ENCODE measurements at regions not wholly inside any gene's neighbourhood (a gene's known extent, or its start where the extent isn't known, plus 50 kb on each side); places are given as distances from the start of the nearest gene placed in this dataset.

GRCh38 chr5:174511714-174512253 is 212.6 kb upstream of the MSX2 start:
- Mint-ChIP-seq H3K36me3 (no peaks in the 10 kb centered on the region), H3K9me3 (no peaks in the 10 kb centered on the region), H3K27me3 (no peaks in the 10 kb centered on the region)

GRCh38 chr5:174514325-174514724 is 210.1 kb upstream of the MSX2 start:
- Mint-ChIP-seq H3K4me3 (no peak overlapping the region), H3K27me3 (peaks cover 4% of the 10 kb centered on the region), H3K4me1 (no peaks in the 10 kb centered on the region), H3K36me3 (no peaks in the 10 kb centered on the region), H3K27ac (no peak overlapping the region), H3K9me3 (no peaks in the 10 kb centered on the region)
- no peak for DNase-seq

More at GRCh38 chr5:174511714-174512253, 212.6 kb upstream of the MSX2 start:
- Mint-ChIP-seq H3K4me1 (no peaks in the 10 kb centered on the region), H3K27ac (no peak overlapping the region), H3K4me3 (no peak overlapping the region)
- no peak for DNase-seq

GRCh38 chr5:174514983-174515394 is 209.4 kb upstream of the MSX2 start:
- Mint-ChIP-seq H3K4me3 (no peak overlapping the region), H3K36me3 (no peaks in the 10 kb centered on the region), H3K27ac (no peak overlapping the region), H3K9me3 (no peaks in the 10 kb centered on the region), H3K27me3 (peaks cover 4% of the 10 kb centered on the region), H3K4me1 (no peaks in the 10 kb centered on the region)
- DNase-seq: no peak

GRCh38 chr5:174516741-174517140 is 207.6 kb upstream of the MSX2 start:
- no peaks in the 10 kb centered on the region for H3K36me3 Mint-ChIP-seq
- no peak for DNase-seq
- H3K27me3 Mint-ChIP-seq: peaks cover 7% of the 10 kb centered on the region
- no peak overlapping the region for H3K4me3 Mint-ChIP-seq
- H3K4me1 Mint-ChIP-seq: no peaks in the 10 kb centered on the region
- H3K27ac Mint-ChIP-seq: no peak overlapping the region
- H3K9me3 Mint-ChIP-seq: peaks cover 2% of the 10 kb centered on the region

- H3K27me3 Mint-ChIP-seq: peaks cover 7% of the 10 kb centered on the region
- no peak overlapping the region for H3K27ac Mint-ChIP-seq
- no peaks in the 10 kb centered on the region for H3K36me3 Mint-ChIP-seq
- H3K4me3 Mint-ChIP-seq: no peak overlapping the region
- DNase-seq: no peak
- H3K4me1 Mint-ChIP-seq: no peaks in the 10 kb centered on the region
- H3K9me3 Mint-ChIP-seq: peaks cover 2% of the 10 kb centered on the region
Measured at GRCh38 chr5:174518512-174518911, 205.9 kb upstream of the MSX2 start.

GRCh38 chr5:174520420-174521396 is 203.7 kb upstream of the MSX2 start:
- H3K27me3 Mint-ChIP-seq: peaks cover 7% of the 10 kb centered on the region
- no peaks in the 10 kb centered on the region for H3K4me1 Mint-ChIP-seq
- H3K9me3 Mint-ChIP-seq: peaks cover 3% of the 10 kb centered on the region
- no peak overlapping the region for H3K27ac Mint-ChIP-seq
- H3K36me3 Mint-ChIP-seq: no peaks in the 10 kb centered on the region
- no peak overlapping the region for H3K4me3 Mint-ChIP-seq
- DNase-seq: no peak

GRCh38 chr5:174521449-174521848 is 202.9 kb upstream of the MSX2 start:
- no peaks in the 10 kb centered on the region for H3K36me3 Mint-ChIP-seq
- peaks cover 7% of the 10 kb centered on the region for H3K27me3 Mint-ChIP-seq
- H3K27ac Mint-ChIP-seq: no peak overlapping the region
- H3K4me1 Mint-ChIP-seq: no peaks in the 10 kb centered on the region
- no peak overlapping the region for H3K4me3 Mint-ChIP-seq
- peaks cover 3% of the 10 kb centered on the region for H3K9me3 Mint-ChIP-seq
- DNase-seq: no peak

- no peaks in the 10 kb centered on the region for H3K36me3 Mint-ChIP-seq
- no peaks in the 10 kb centered on the region for H3K4me1 Mint-ChIP-seq
- H3K27me3 Mint-ChIP-seq: peaks cover 7% of the 10 kb centered on the region
- no peak for DNase-seq
- H3K27ac Mint-ChIP-seq: no peak overlapping the region
- H3K4me3 Mint-ChIP-seq: no peak overlapping the region
- H3K9me3 Mint-ChIP-seq: peaks cover 3% of the 10 kb centered on the region
Measured at GRCh38 chr5:174522480-174523260, 201.7 kb upstream of the MSX2 start.

- Mint-ChIP-seq H3K36me3 (no peaks in the 10 kb centered on the region), H3K27me3 (peaks cover 10% of the 10 kb centered on the region), H3K4me1 (no peaks in the 10 kb centered on the region)
Measured at GRCh38 chr5:174523311-174524071, 200.9 kb upstream of the MSX2 start.

GRCh38 chr5:174524351-174524750 is 200.0 kb upstream of the MSX2 start:
- Mint-ChIP-seq H3K4me3 (no peak overlapping the region), H3K9me3 (peaks cover 3% of the 10 kb centered on the region), H3K27me3 (peaks cover 8% of the 10 kb centered on the region), H3K36me3 (no peaks in the 10 kb centered on the region), H3K4me1 (no peaks in the 10 kb centered on the region), H3K27ac (no peak overlapping the region)
- no peak for DNase-seq

More at GRCh38 chr5:174523311-174524071, 200.9 kb upstream of the MSX2 start:
- no peak for DNase-seq
- no peak overlapping the region for H3K4me3 Mint-ChIP-seq
- H3K9me3 Mint-ChIP-seq: peaks cover 3% of the 10 kb centered on the region
- H3K27ac Mint-ChIP-seq: no peak overlapping the region

- no peak for DNase-seq
- Mint-ChIP-seq H3K9me3 (peaks cover 3% of the 10 kb centered on the region), H3K27ac (no peak overlapping the region), H3K36me3 (no peaks in the 10 kb centered on the region), H3K27me3 (peaks cover 19% of the 10 kb centered on the region), H3K4me1 (no peaks in the 10 kb centered on the region), H3K4me3 (no peak overlapping the region)
Measured at GRCh38 chr5:174526177-174526576, 198.2 kb upstream of the MSX2 start.

- no peaks in the 10 kb centered on the region for H3K36me3 Mint-ChIP-seq
- peaks cover 1% of the 10 kb centered on the region for H3K9me3 Mint-ChIP-seq
- no peaks in the 10 kb centered on the region for H3K4me1 Mint-ChIP-seq
- no peak overlapping the region for H3K4me3 Mint-ChIP-seq
- DNase-seq: no peak
- H3K27ac Mint-ChIP-seq: no peak overlapping the region
- H3K27me3 Mint-ChIP-seq: peaks cover 17% of the 10 kb centered on the region
Measured at GRCh38 chr5:174527916-174528540, 196.4 kb upstream of the MSX2 start.

GRCh38 chr5:174528821-174529544 is 195.4 kb upstream of the MSX2 start:
- H3K9me3 Mint-ChIP-seq: peaks cover 1% of the 10 kb centered on the region
- H3K36me3 Mint-ChIP-seq: no peaks in the 10 kb centered on the region
- no peak overlapping the region for H3K27ac Mint-ChIP-seq
- peaks cover 17% of the 10 kb centered on the region for H3K27me3 Mint-ChIP-seq
- H3K4me3 Mint-ChIP-seq: no peak overlapping the region
- no peak for DNase-seq
- H3K4me1 Mint-ChIP-seq: no peaks in the 10 kb centered on the region

All from activated naive CD8-positive, alpha-beta T cell treated with anti-CD3 and anti-CD28 coated beads for 36 hours (primary cell).